ENCODE measurements at regions not wholly inside any gene's neighbourhood (a gene's known extent, or its start where the extent isn't known, plus 50 kb on each side); places are given as distances from the start of the nearest gene placed in this dataset.

DNA sequence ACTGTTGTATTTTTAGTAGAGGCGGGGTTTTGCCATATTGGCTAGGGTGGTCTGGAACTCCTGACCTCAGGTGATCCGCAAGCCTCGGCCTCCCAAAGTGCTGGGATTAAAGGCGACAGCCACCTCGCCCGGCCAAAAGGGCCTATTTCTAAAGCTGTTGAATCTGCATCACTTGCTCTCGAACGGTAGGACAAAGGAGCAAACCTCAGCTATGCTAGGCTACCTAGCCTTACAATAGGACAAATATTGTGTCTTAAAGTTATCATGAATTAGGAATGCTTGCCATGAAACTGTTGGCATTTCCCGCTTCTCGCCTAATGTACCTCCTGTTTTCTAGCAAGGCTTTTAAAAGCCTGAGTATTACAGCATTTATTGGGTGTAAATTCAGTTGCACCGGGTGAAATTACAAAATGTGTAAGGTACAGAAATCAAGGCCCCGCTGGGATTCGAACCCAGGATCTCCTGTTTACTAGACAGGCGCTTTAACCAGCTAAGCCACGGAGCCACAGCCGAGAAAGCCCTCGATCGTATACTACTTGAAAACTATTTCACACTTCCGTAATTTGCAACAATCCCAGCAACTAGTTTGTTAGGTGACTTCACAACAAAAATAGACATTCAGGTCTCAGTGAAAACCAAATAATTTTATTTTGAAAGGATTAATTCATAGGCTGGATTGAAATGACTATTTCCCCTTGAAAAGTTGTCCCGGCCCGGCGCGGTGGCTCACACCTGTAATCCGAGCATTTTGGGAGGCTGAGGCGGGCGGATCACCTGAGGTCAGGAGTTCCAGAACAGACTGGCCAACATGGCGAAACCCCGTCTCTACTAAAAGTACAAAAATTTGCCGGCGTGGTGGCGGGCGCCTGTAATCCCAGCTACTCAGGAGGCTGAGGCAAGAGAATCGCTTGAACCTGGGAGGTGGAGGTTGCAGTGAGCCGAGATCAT lies 211.6 kb upstream of the ZNF184 start (continued):
- TF ChIP-seq, protein P1, sequence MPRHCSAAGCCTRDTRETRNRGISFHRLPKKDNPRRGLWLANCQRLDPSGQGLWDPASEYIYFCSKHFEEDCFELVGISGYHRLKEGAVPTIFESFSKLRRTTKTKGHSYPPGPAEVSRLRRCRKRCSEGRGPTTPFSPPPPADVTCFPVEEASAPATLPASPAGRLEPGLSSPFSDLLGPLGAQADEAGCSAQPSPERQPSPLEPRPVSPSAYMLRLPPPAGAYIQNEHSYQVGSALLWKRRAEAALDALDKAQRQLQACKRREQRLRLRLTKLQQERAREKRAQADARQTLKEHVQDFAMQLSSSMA (CRISPR knock-in tag; IDR thresholded peaks at IDR 0.05): 0 out of 2 replicates have a peak, but pooled peaks have one; percentile 38
- TF ChIP-seq ZNF788 (CRISPR knock-in tag; IDR thresholded peaks at IDR 0.05; ENCODE audit: borderline replicate concordance) (no peak), TEAD3 (CRISPR knock-in tag; optimal IDR thresholded peaks at IDR 0.05; ENCODE audit: borderline replicate concordance) (no peak), HMG20A (CRISPR knock-in tag; IDR thresholded peaks at IDR 0.05; ENCODE audit: borderline replicate concordance) (peak; percentile 80; the same call in 1 of the 2 replicates), ISL2 (CRISPR knock-in tag; IDR thresholded peaks at IDR 0.05) (peak; percentile 44; the same call in 1 of the 2 replicates), KLF16 (CRISPR knock-in tag; IDR thresholded peaks at IDR 0.05) (peak in 1 of 2 experiments; percentile 89; a peak in 2 of 4 replicates), ZNF160 (CRISPR knock-in tag; IDR thresholded peaks at IDR 0.05) (peak; percentile 14; the same call in 1 of the 2 replicates), KDM2A (CRISPR knock-in tag; IDR thresholded peaks at IDR 0.05; ENCODE audit: borderline replicate concordance, low read depth) (peak; percentile 30; the same call in 1 of the 2 replicates), PHF8 (CRISPR knock-in tag; IDR thresholded peaks at IDR 0.05) (peak; percentile 33; the same call in 1 of the 2 replicates), TRAFD1 (CRISPR knock-in tag; IDR thresholded peaks at IDR 0.05; ENCODE audit: borderline replicate concordance) (no peak)
- TF ChIP-seq, protein P2, sequence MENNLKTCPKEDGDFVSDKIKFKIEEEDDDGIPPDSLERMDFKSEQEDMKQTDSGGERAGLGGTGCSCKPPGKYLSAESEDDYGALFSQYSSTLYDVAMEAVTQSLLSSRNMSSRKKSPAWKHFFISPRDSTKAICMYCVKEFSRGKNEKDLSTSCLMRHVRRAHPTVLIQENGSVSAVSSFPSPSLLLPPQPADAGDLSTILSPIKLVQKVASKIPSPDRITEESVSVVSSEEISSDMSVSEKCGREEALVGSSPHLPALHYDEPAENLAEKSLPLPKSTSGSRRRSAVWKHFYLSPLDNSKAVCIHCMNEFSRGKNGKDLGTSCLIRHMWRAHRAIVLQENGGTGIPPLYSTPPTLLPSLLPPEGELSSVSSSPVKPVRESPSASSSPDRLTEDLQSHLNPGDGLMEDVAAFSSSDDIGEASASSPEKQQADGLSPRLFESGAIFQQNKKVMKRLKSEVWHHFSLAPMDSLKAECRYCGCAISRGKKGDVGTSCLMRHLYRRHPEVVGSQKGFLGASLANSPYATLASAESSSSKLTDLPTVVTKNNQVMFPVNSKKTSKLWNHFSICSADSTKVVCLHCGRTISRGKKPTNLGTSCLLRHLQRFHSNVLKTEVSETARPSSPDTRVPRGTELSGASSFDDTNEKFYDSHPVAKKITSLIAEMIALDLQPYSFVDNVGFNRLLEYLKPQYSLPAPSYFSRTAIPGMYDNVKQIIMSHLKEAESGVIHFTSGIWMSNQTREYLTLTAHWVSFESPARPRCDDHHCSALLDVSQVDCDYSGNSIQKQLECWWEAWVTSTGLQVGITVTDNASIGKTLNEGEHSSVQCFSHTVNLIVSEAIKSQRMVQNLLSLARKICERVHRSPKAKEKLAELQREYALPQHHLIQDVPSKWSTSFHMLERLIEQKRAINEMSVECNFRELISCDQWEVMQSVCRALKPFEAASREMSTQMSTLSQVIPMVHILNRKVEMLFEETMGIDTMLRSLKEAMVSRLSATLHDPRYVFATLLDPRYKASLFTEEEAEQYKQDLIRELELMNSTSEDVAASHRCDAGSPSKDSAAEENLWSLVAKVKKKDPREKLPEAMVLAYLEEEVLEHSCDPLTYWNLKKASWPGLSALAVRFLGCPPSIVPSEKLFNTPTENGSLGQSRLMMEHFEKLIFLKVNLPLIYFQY (CRISPR knock-in tag; IDR thresholded peaks at IDR 0.05; ENCODE audit: borderline replicate concordance): peak; percentile 54; the same call in 1 of the 2 replicates
- TF ChIP-seq, protein P3, sequence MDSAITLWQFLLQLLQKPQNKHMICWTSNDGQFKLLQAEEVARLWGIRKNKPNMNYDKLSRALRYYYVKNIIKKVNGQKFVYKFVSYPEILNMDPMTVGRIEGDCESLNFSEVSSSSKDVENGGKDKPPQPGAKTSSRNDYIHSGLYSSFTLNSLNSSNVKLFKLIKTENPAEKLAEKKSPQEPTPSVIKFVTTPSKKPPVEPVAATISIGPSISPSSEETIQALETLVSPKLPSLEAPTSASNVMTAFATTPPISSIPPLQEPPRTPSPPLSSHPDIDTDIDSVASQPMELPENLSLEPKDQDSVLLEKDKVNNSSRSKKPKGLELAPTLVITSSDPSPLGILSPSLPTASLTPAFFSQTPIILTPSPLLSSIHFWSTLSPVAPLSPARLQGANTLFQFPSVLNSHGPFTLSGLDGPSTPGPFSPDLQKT (CRISPR knock-in tag; IDR thresholded peaks at IDR 0.05; ENCODE audit: borderline replicate concordance): no peak
- TF ChIP-seq, protein P4, sequence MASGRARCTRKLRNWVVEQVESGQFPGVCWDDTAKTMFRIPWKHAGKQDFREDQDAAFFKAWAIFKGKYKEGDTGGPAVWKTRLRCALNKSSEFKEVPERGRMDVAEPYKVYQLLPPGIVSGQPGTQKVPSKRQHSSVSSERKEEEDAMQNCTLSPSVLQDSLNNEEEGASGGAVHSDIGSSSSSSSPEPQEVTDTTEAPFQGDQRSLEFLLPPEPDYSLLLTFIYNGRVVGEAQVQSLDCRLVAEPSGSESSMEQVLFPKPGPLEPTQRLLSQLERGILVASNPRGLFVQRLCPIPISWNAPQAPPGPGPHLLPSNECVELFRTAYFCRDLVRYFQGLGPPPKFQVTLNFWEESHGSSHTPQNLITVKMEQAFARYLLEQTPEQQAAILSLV (CRISPR knock-in tag; IDR thresholded peaks at IDR 0.05; ENCODE audit: borderline replicate concordance): peak; percentile 66; the same call in 1 of the 2 replicates

Measured in HepG2 (cell line).